GM21825 (cell line): ENCODE measurements at regions not wholly inside any gene's neighbourhood (a gene's known extent, or its start where the extent isn't known, plus 50 kb on each side); places are given as distances from the start of the nearest gene placed in this dataset.

Experiments used
- ATAC-seq: cut with Tn5 transposase; IDR thresholded peaks from one replicate; pipeline ENCODE4 v1.9.1; 2021; ENCODE audit warnings: mild to moderate bottlenecking, moderate library complexity; ENCODE audit not compliant: unreplicated experiment

DNA sequence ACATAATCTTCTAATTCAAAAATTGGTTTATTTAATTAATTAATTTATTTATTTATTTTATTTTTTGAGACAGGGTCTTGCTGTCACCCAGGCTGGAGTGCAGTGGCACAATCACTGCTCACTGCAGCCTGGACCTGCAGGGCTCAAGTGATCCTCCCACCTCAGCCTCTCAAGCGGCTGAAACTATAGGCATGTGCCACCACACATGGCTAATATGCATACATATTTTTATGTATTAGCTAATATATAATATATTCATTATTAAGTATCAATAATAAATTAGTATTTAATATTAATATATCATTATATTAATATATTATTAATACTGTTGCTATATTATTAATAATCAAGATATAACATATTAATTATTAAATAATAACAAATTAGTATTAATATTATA, 406.7 kb downstream of the GPATCH2 start:
- no peak for ATAC-seq

- ATAC-seq: no peak
Observed at GRCh38 chr1:217214551-217214950, 416.3 kb downstream of the GPATCH2 start.

DNA sequence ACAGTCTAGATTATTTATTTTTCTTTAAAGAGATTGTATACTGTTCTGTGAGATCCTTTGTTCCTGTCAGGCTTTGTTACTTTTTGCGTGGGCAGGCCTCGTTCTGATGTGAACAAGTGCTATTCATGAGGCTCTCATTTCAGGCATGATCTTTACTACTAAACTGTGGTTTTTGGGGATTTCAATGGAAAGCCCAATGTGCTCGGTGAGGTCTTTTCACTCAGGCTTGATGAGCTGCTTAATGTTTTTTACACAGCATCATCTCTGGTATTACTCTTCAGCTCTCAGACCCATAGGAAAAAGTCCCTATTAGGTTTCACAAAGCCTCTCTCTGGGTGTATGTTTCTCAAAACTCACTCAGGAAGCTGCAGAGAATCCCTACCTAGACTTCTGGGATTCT, 419.4 kb downstream of the GPATCH2 start:
- ATAC-seq: no peak

- ATAC-seq: no peak
Observed at GRCh38 chr1:217205578-217205977, 425.3 kb downstream of the GPATCH2 start.

GRCh38 chr1:217196616-217197015, 434.3 kb downstream of the GPATCH2 start:
- ATAC-seq: no peak

DNA sequence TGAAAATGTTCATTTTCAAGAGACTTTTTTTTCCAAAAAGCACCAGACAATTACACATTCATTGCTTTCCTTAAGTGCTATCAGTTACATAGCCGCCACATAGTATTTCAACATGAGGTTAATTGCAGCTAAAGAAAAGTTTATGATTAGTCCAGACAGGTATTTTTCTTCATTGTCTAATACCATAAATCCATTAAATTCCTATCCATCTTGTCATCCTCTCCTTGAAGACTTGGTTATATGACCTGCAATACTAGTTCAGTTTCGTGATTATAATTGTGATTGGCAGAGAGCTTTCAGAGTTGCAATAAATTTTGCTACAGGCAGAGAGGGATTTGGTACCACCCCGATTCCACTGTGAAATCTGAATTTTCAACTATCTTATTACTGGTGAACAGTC, 437.7 kb downstream of the GPATCH2 start:
- no peak for ATAC-seq

DNA sequence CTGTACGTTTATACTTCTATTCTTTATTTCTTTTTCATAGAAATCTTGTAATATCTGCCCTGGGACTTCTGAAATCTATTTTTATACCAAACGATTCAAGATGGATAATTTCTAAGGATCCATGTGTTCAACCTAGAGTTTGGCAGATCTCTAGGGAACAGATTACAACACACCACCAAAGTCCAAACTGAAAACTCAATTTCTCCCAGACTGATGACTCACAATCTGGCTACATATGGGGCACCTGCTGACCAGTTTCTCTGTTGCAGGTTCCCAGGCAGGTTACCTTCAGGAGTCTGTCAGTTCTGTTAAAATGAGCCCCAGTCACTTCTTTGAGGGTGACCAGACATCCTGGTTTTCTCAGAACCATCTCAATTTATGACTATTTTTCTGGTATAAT, 439.4 kb downstream of the GPATCH2 start:
- ATAC-seq: no peak

- no peak for ATAC-seq
Observed at GRCh38 chr1:217190359-217190758, 440.5 kb downstream of the GPATCH2 start.

GRCh38 chr1:217189362-217189761, 441.5 kb downstream of the GPATCH2 start:
- ATAC-seq: no peak

DNA sequence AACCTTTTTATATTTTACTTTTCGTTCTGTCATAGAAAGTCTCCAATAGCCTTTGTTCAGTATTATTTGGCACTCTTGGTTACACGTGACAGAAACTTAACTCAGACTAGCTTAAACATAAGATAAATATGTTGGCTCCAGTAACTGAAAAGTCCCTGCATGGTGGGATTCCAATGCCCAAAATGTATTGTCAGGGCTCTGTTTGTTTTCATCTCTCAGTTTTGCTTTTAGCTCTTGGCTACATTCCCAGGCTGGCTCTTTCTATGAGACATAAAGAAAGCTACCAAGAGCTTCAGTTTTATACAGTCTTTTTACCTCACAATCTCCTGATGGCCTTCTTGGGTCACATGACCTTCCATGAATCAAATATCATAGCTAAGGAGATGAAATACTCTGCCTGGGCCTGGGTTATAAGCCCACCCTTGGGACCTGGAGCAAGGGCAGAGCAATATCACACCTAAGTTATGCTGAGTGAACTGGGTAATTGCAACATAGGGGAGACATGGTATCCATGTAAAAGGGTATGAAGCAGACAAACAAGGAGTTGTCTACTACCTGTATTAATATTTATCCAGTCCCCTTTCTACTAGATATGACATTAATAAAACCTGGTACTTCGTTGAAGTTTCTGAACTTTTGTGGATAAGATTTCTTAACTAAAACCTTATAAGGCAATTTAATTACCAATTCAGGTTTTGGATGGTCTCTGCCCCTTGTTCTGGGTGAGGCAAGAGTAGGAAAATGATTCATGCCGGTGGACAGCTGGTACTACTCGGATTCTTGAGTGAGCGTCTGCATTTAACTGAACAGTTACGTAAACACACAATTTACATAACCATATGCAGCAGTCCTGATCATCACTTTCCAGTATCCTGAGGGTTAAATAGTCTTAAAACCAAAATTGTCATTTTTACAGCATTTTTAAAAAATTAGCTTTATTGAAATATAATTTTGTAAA, 442.3 kb downstream of the GPATCH2 start:
- no peak for ATAC-seq

- no peak for ATAC-seq
Observed at GRCh38 chr1:217186664-217187063, 444.2 kb downstream of the GPATCH2 start.

DNA sequence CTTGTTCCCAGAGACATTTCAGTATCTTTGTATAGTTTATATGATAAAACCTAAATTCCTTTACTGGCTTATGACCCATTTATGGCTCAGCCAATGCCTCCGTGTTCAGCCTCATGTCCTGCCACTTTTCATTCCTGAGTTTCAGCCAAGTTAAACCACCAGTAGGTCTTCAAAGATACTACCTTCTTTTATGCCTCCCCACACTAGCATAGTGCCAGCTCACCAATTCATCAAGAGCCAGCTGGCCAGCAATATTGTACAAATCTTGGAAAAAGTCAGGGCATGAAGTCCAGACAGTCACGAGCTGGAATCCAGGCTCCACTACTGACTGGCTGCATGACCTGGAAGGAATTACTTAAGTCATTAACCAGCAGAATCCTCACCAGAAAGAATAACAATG, 446.0 kb downstream of the GPATCH2 start:
- ATAC-seq: no peak

DNA sequence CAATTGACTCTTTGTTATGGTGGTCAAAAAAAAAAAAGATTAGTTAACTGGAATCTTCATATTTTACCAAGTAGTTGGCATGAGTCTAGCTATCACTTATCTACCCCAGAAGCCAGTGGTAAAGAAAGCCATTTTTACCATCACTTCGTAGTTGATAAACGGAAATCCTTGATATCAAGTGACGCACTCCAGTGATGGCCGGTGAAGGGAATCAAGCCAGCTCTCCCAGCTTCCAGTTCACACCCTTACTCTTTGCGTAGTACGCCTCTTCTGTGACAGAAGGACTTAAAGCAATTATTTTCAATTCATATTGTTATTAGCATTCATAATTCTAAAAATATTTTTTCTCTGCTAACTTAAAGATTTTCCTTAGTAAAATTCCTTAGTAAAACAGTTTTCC, 447.9 kb downstream of the GPATCH2 start:
- ATAC-seq: no peak

GRCh38 chr1:217181756-217182155, 449.1 kb downstream of the GPATCH2 start:
- ATAC-seq: no peak

- ATAC-seq: no peak
Observed at GRCh38 chr1:217181176-217181746, 449.6 kb downstream of the GPATCH2 start.

DNA sequence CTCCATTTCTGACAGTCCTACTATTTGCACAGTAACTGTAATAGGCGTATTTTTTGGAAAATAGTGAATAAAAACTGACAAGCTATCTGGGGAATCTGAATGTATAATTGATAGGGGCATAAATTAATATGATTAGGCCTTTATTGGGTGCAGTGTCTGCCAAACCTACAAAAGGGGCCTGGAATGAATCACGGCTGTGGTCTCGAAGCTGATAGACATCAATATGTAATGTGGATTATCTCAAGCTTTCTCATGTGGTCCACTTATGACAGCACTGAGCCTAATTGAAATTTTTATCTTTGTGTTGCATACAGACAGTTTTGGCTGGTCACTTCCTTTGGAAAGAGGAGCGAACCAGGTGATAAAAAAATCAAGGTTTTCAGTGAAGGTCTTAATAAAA, 450.4 kb downstream of the GPATCH2 start:
- no peak for ATAC-seq

GRCh38 chr1:217164403-217164802, 441.2 kb upstream of the ESRRG start:
- no peak for ATAC-seq

DNA sequence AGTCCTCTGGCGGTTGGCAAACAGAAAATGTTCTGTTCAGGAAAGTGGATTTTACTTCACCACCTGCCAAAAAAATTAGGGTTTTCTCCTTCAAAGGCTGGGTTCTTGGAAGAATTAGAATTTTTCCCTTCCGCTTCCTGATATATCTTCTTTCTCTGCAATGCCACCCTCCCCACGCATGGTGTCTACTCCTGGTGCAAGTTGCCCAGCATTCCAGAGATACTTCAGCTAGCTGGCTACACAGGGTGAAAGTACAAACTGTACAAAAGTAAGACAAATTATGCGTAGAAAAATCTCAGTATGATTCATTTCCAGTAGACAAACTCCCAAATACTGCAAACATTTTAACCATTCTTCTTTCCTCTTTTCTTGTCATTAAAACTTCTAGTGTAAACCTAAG, 430.1 kb upstream of the ESRRG start:
- ATAC-seq: no peak

DNA sequence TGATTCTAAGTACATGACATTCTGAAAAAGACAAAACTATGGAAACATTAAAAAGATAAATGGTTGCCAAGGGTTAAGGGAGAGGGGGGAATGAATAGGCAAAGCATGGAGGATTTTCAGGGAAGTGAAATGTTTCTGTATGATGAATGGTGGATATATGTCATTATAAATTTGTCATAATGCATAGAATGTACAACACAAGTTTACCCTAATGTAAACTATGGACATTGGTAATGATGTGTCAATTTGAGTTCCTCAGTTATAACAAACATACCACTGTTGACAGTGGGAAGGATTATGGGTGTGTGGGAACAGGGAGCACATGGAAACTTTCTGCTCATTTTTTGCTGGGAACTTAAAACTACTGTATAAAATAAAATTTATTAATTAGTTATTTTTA, 427.1 kb upstream of the ESRRG start:
- ATAC-seq: no peak

DNA sequence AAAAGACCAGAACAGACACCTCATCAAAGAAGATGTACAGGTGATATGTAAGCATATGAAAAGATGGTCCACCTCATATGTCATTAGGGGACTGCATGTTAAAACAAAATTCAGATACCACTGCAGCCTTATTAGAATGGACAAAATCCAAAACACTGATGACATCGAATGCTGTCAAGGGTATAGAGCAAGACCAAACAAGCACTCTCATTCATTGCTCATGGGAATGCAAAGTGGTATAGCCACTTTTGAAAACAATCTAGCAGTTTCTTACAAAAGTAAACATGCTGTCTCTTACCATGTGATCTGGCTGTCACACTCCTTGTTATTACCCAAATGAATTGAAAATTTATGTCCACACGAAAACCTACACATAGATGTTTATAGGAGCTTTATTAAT, 426.6 kb upstream of the ESRRG start:
- no peak for ATAC-seq

GRCh38 chr1:217141711-217142110, 418.5 kb upstream of the ESRRG start:
- ATAC-seq: no peak
